ENCODE measurements at regions not wholly inside any gene's neighbourhood (a gene's known extent, or its start where the extent isn't known, plus 50 kb on each side); places are given as distances from the start of the nearest gene placed in this dataset.

- H3K36me3 ChIP-seq (ENCODE audit: control insufficient read depth in 2 of 2, insufficient read depth in 2 of 2, low read length in 1 of 2): no peaks in the 10 kb centered on the region
- H3K27ac ChIP-seq (ENCODE audit: low read depth in 1 of 2, low read length in 1 of 2): no peak overlapping the region
- no peaks in the 10 kb centered on the region for H3K4me1 ChIP-seq (ENCODE audit: control insufficient read depth in 2 of 2, insufficient read depth in 2 of 2, low read length in 2 of 2)
- H3K9me3 ChIP-seq (ENCODE audit: control insufficient read depth in 2 of 2, insufficient read depth in 1 of 2, low read length in 1 of 2): no peaks in the 10 kb centered on the region
- H3K27me3 ChIP-seq (ENCODE audit: control insufficient read depth in 2 of 2, insufficient read depth in 1 of 2, low read length in 1 of 2): no peaks in the 10 kb centered on the region
- no peak overlapping the region for H3K4me3 ChIP-seq (ENCODE audit: low read length in 2 of 2)
- no peak for DNase-seq (ENCODE audit: low read depth in 6 of 9, low spot score in 9 of 9)
Observed at GRCh38 chr11:109155291-109155690, 266.7 kb upstream of the C11orf87 start.

- DNase-seq (ENCODE audit: low read depth in 6 of 9, low spot score in 9 of 9): no peak
- Histone ChIP-seq H3K27me3 (ENCODE audit: control insufficient read depth in 2 of 2, insufficient read depth in 1 of 2, low read length in 1 of 2) (no peaks in the 10 kb centered on the region), H3K27ac (ENCODE audit: low read depth in 1 of 2, low read length in 1 of 2) (no peak overlapping the region), H3K4me1 (ENCODE audit: control insufficient read depth in 2 of 2, insufficient read depth in 2 of 2, low read length in 2 of 2) (no peaks in the 10 kb centered on the region), H3K4me3 (ENCODE audit: low read length in 2 of 2) (no peak overlapping the region), H3K9me3 (ENCODE audit: control insufficient read depth in 2 of 2, insufficient read depth in 1 of 2, low read length in 1 of 2) (no peaks in the 10 kb centered on the region), H3K36me3 (ENCODE audit: control insufficient read depth in 2 of 2, insufficient read depth in 2 of 2, low read length in 1 of 2) (no peaks in the 10 kb centered on the region)
- WGBS: 86% methylated on average over 3 of the region's 3 CpGs
Observed at GRCh38 chr11:109165035-109165434, 257.0 kb upstream of the C11orf87 start.

GRCh38 chr11:109166441-109166840 is 255.5 kb upstream of the C11orf87 start:
- Histone ChIP-seq H3K9me3 (ENCODE audit: control insufficient read depth in 2 of 2, insufficient read depth in 1 of 2, low read length in 1 of 2) (no peaks in the 10 kb centered on the region), H3K27ac (ENCODE audit: low read depth in 1 of 2, low read length in 1 of 2) (no peak overlapping the region), H3K4me1 (ENCODE audit: control insufficient read depth in 2 of 2, insufficient read depth in 2 of 2, low read length in 2 of 2) (no peaks in the 10 kb centered on the region), H3K36me3 (ENCODE audit: control insufficient read depth in 2 of 2, insufficient read depth in 2 of 2, low read length in 1 of 2) (no peaks in the 10 kb centered on the region), H3K4me3 (ENCODE audit: low read length in 2 of 2) (no peak overlapping the region), H3K27me3 (ENCODE audit: control insufficient read depth in 2 of 2, insufficient read depth in 1 of 2, low read length in 1 of 2) (no peaks in the 10 kb centered on the region)
- 73% methylated on average over 2 of the region's 2 CpGs for WGBS
- no peak for DNase-seq (ENCODE audit: low read depth in 6 of 9, low spot score in 9 of 9)

GRCh38 chr11:109173504-109173903 is 248.5 kb upstream of the C11orf87 start:
- Histone ChIP-seq H3K27ac (ENCODE audit: low read depth in 1 of 2, low read length in 1 of 2) (no peak overlapping the region), H3K9me3 (ENCODE audit: control insufficient read depth in 2 of 2, insufficient read depth in 1 of 2, low read length in 1 of 2) (no peaks in the 10 kb centered on the region), H3K36me3 (ENCODE audit: control insufficient read depth in 2 of 2, insufficient read depth in 2 of 2, low read length in 1 of 2) (no peaks in the 10 kb centered on the region), H3K4me1 (ENCODE audit: control insufficient read depth in 2 of 2, insufficient read depth in 2 of 2, low read length in 2 of 2) (no peaks in the 10 kb centered on the region), H3K27me3 (ENCODE audit: control insufficient read depth in 2 of 2, insufficient read depth in 1 of 2, low read length in 1 of 2) (no peaks in the 10 kb centered on the region), H3K4me3 (ENCODE audit: low read length in 2 of 2) (no peak overlapping the region)
- DNase-seq (ENCODE audit: low read depth in 6 of 9, low spot score in 9 of 9): no peak

GRCh38 chr11:109184376-109184775 is 237.6 kb upstream of the C11orf87 start:
- H3K4me3 ChIP-seq (ENCODE audit: low read length in 2 of 2): no peak overlapping the region
- H3K9me3 ChIP-seq (ENCODE audit: control insufficient read depth in 2 of 2, insufficient read depth in 1 of 2, low read length in 1 of 2): no peaks in the 10 kb centered on the region
- H3K27me3 ChIP-seq (ENCODE audit: control insufficient read depth in 2 of 2, insufficient read depth in 1 of 2, low read length in 1 of 2): no peaks in the 10 kb centered on the region
- H3K27ac ChIP-seq (ENCODE audit: low read depth in 1 of 2, low read length in 1 of 2): no peak overlapping the region
- no peaks in the 10 kb centered on the region for H3K36me3 ChIP-seq (ENCODE audit: control insufficient read depth in 2 of 2, insufficient read depth in 2 of 2, low read length in 1 of 2)
- WGBS: 97% methylated on average over 1 of the region's 1 CpG
- DNase-seq (ENCODE audit: low read depth in 6 of 9, low spot score in 9 of 9): no peak
- no peaks in the 10 kb centered on the region for H3K4me1 ChIP-seq (ENCODE audit: control insufficient read depth in 2 of 2, insufficient read depth in 2 of 2, low read length in 2 of 2)

GRCh38 chr11:109192864-109193263 is 229.1 kb upstream of the C11orf87 start:
- Histone ChIP-seq H3K9me3 (ENCODE audit: control insufficient read depth in 2 of 2, insufficient read depth in 1 of 2, low read length in 1 of 2) (peaks cover 0 to 6% of the 10 kb centered on the region in 2 donors), H3K4me3 (ENCODE audit: low read length in 2 of 2) (no peak overlapping the region), H3K36me3 (ENCODE audit: control insufficient read depth in 2 of 2, insufficient read depth in 2 of 2, low read length in 1 of 2) (no peaks in the 10 kb centered on the region), H3K27me3 (ENCODE audit: control insufficient read depth in 2 of 2, insufficient read depth in 1 of 2, low read length in 1 of 2) (no peaks in the 10 kb centered on the region), H3K27ac (ENCODE audit: low read depth in 1 of 2, low read length in 1 of 2) (no peak overlapping the region), H3K4me1 (ENCODE audit: control insufficient read depth in 2 of 2, insufficient read depth in 2 of 2, low read length in 2 of 2) (no peaks in the 10 kb centered on the region)
- 95% methylated on average over 6 of the region's 6 CpGs for WGBS
- DNase-seq (ENCODE audit: low read depth in 6 of 9, low spot score in 9 of 9): no peak

- Histone ChIP-seq H3K27ac (ENCODE audit: low read depth in 1 of 2, low read length in 1 of 2) (no peak overlapping the region), H3K4me3 (ENCODE audit: low read length in 2 of 2) (no peak overlapping the region), H3K4me1 (ENCODE audit: control insufficient read depth in 2 of 2, insufficient read depth in 2 of 2, low read length in 2 of 2) (no peaks in the 10 kb centered on the region), H3K36me3 (ENCODE audit: control insufficient read depth in 2 of 2, insufficient read depth in 2 of 2, low read length in 1 of 2) (no peaks in the 10 kb centered on the region), H3K9me3 (ENCODE audit: control insufficient read depth in 2 of 2, insufficient read depth in 1 of 2, low read length in 1 of 2) (peaks cover 0 to 6% of the 10 kb centered on the region in 2 donors), H3K27me3 (ENCODE audit: control insufficient read depth in 2 of 2, insufficient read depth in 1 of 2, low read length in 1 of 2) (no peaks in the 10 kb centered on the region)
- no peak for DNase-seq (ENCODE audit: low read depth in 6 of 9, low spot score in 9 of 9)
- WGBS: 95% methylated on average over 1 of the region's 1 CpG
Observed at GRCh38 chr11:109193880-109194279, 228.1 kb upstream of the C11orf87 start.

GRCh38 chr11:109196016-109196415 is 226.0 kb upstream of the C11orf87 start:
- no peak overlapping the region for H3K4me3 ChIP-seq (ENCODE audit: low read length in 2 of 2)
- H3K27ac ChIP-seq (ENCODE audit: low read depth in 1 of 2, low read length in 1 of 2): no peak overlapping the region
- H3K36me3 ChIP-seq (ENCODE audit: control insufficient read depth in 2 of 2, insufficient read depth in 2 of 2, low read length in 1 of 2): no peaks in the 10 kb centered on the region
- no peak for DNase-seq (ENCODE audit: low read depth in 6 of 9, low spot score in 9 of 9)
- WGBS: 90% methylated on average over 2 of the region's 2 CpGs
- no peaks in the 10 kb centered on the region for H3K4me1 ChIP-seq (ENCODE audit: control insufficient read depth in 2 of 2, insufficient read depth in 2 of 2, low read length in 2 of 2)
- H3K9me3 ChIP-seq (ENCODE audit: control insufficient read depth in 2 of 2, insufficient read depth in 1 of 2, low read length in 1 of 2): peaks cover 0 to 6% of the 10 kb centered on the region in 2 donors
- H3K27me3 ChIP-seq (ENCODE audit: control insufficient read depth in 2 of 2, insufficient read depth in 1 of 2, low read length in 1 of 2): no peaks in the 10 kb centered on the region

- no peak overlapping the region for H3K4me3 ChIP-seq (ENCODE audit: low read length in 2 of 2)
- H3K27ac ChIP-seq (ENCODE audit: low read depth in 1 of 2, low read length in 1 of 2): no peak overlapping the region
- WGBS: 26% methylated on average over 1 of the region's 1 CpG
- H3K36me3 ChIP-seq (ENCODE audit: control insufficient read depth in 2 of 2, insufficient read depth in 2 of 2, low read length in 1 of 2): no peaks in the 10 kb centered on the region
- no peak for DNase-seq (ENCODE audit: low read depth in 6 of 9, low spot score in 9 of 9)
- no peaks in the 10 kb centered on the region for H3K4me1 ChIP-seq (ENCODE audit: control insufficient read depth in 2 of 2, insufficient read depth in 2 of 2, low read length in 2 of 2)
- H3K9me3 ChIP-seq (ENCODE audit: control insufficient read depth in 2 of 2, insufficient read depth in 1 of 2, low read length in 1 of 2): peaks cover 0 to 5% of the 10 kb centered on the region in 2 donors
- H3K27me3 ChIP-seq (ENCODE audit: control insufficient read depth in 2 of 2, insufficient read depth in 1 of 2, low read length in 1 of 2): no peaks in the 10 kb centered on the region
Observed at GRCh38 chr11:109197656-109198055, 224.3 kb upstream of the C11orf87 start.

- H3K36me3 ChIP-seq (ENCODE audit: control insufficient read depth in 2 of 2, insufficient read depth in 2 of 2, low read length in 1 of 2): no peaks in the 10 kb centered on the region
- H3K27ac ChIP-seq (ENCODE audit: low read depth in 1 of 2, low read length in 1 of 2): no peak overlapping the region
- no peaks in the 10 kb centered on the region for H3K4me1 ChIP-seq (ENCODE audit: control insufficient read depth in 2 of 2, insufficient read depth in 2 of 2, low read length in 2 of 2)
- no peak overlapping the region for H3K4me3 ChIP-seq (ENCODE audit: low read length in 2 of 2)
- no peaks in the 10 kb centered on the region for H3K27me3 ChIP-seq (ENCODE audit: control insufficient read depth in 2 of 2, insufficient read depth in 1 of 2, low read length in 1 of 2)
- no peaks in the 10 kb centered on the region for H3K9me3 ChIP-seq (ENCODE audit: control insufficient read depth in 2 of 2, insufficient read depth in 1 of 2, low read length in 1 of 2)
- WGBS: 92% methylated on average over 1 of the region's 1 CpG
- no peak for DNase-seq (ENCODE audit: low read depth in 6 of 9, low spot score in 9 of 9)
Observed at GRCh38 chr11:109203176-109203575, 218.8 kb upstream of the C11orf87 start.

Data from thymus (tissue), 11 donors.